NB4 (cell line): ENCODE measurements at regions not wholly inside any gene's neighbourhood (a gene's known extent, or its start where the extent isn't known, plus 50 kb on each side); places are given as distances from the start of the nearest gene placed in this dataset.

ENCODE experiments used
- DNase-seq: peaks from one replicate; pipeline ENCODE4 v3.0.0; 2010; ENCODE audit warnings: low read depth
- H3K4me3 ChIP-seq: one replicate; pipeline ENCODE4 v1.5.1; 2011; ENCODE audit warnings: mild to moderate bottlenecking, low read depth, low read length, moderate library complexity
- CTCF ChIP-seq: IDR thresholded peaks from one replicate; pipeline ENCODE4 v1.5.1; 2012; ENCODE audit warnings: low read depth, low read length
- MAX ChIP-seq: IDR thresholded peaks from 2 replicates; pipeline ENCODE4 v1.6.1; 2011; ENCODE audit warnings: low read depth, low read length
- MYC ChIP-seq: IDR thresholded peaks from 2 replicates; pipeline ENCODE4 v1.6.1; 2011; ENCODE audit warnings: low read depth, low read length
- POLR2A ChIP-seq: IDR thresholded peaks from 2 replicates; pipeline ENCODE4 v1.6.1; 2011; ENCODE audit warnings: mild to moderate bottlenecking; ENCODE audit not compliant: insufficient read length; ENCODE audit errors: extremely low read depth

- H3K4me3 ChIP-seq: no peak overlapping the region
- DNase-seq: no peak
- no peak for TF ChIP-seq CTCF
- no peak for TF ChIP-seq MAX
- no peak for TF ChIP-seq MYC
- TF ChIP-seq POLR2A: no peak
Measured at GRCh38 chr10:123512901-123513775, 153.0 kb upstream of the GPR26 start.

- no peak overlapping the region for H3K4me3 ChIP-seq
- no peak for TF ChIP-seq CTCF
- TF ChIP-seq POLR2A: no peak
- no peak for TF ChIP-seq MAX
- no peak for TF ChIP-seq MYC
- no peak for DNase-seq
Measured at GRCh38 chr10:123513870-123514269, 152.3 kb upstream of the GPR26 start.

- TF ChIP-seq POLR2A (no peak), MAX (no peak), MYC (no peak)
- no peak for DNase-seq
- H3K4me3 ChIP-seq: no peak overlapping the region
Measured at GRCh38 chr10:123514996-123515395, 151.2 kb upstream of the GPR26 start.

- TF ChIP-seq MYC (no peak), POLR2A (no peak), CTCF (no peak), MAX (no peak)
- no peak for DNase-seq
- no peak overlapping the region for H3K4me3 ChIP-seq
Measured at GRCh38 chr10:123515661-123516060, 150.5 kb upstream of the GPR26 start.

- H3K4me3 ChIP-seq: no peak overlapping the region
- DNase-seq: no peak
- TF ChIP-seq POLR2A: no peak
- no peak for TF ChIP-seq MYC
- TF ChIP-seq MAX: no peak
- TF ChIP-seq CTCF: no peak
Measured at GRCh38 chr10:123516291-123516690, 149.9 kb upstream of the GPR26 start.

GRCh38 chr10:123517426-123517825 lies 148.7 kb upstream of the GPR26 start:
- H3K4me3 ChIP-seq: no peak overlapping the region
- no peak for TF ChIP-seq MAX
- DNase-seq: no peak
